ENCODE measurements at regions not wholly inside any gene's neighbourhood (a gene's known extent, or its start where the extent isn't known, plus 50 kb on each side); places are given as distances from the start of the nearest gene placed in this dataset.

DNA sequence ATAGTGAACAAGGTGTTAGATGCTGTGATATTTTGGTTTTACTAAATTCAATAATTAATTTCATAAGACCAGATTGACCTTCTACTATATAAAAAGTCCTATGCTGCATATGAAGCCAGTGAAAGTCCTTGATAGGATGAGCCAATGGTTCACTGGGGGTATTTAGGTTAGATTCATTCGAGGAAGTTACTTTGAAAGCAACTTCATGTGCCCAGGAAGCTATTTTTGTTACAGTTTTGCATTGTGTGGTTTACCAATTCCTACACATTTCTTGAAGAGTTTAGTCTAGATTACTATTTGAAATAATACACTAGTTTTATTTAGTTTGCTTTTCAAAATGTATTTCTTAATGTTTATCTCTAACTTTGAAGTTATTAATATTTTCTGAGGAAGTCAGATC, 58.5 kb upstream of the RMST start:
- no peak overlapping the region for H3K4me3 ChIP-seq (replicated peaks; ENCODE audit: insufficient read depth, low read length)
- DNase-seq (ENCODE audit: low read depth in 1 of 2, low spot score in 1 of 2): no peak
- TF ChIP-seq POLR2AphosphoS5 (IDR thresholded peaks at IDR 0.05; ENCODE audit: low read depth) (no peak), CTCF (IDR thresholded peaks at IDR 0.05; ENCODE audit: insufficient read depth, low read length) (no peak), REST (IDR thresholded peaks at IDR 0.05; ENCODE audit: insufficient replicate concordance, low read depth) (no peak), SPI1 (IDR thresholded peaks at IDR 0.05; ENCODE audit: borderline replicate concordance, low read depth) (no peak), GABPA (IDR thresholded peaks at IDR 0.05; ENCODE audit: low read depth) (no peak)
- no peaks in the 10 kb centered on the region for H3K27me3 ChIP-seq (ENCODE audit: insufficient read depth, poor library complexity, severe bottlenecking)
- H3K27ac ChIP-seq (replicated peaks): no peak overlapping the region

- Histone ChIP-seq H3K4me3 (replicated peaks; ENCODE audit: insufficient read depth, low read length) (no peak overlapping the region), H3K27me3 (ENCODE audit: insufficient read depth, poor library complexity, severe bottlenecking) (no peaks in the 10 kb centered on the region), H3K27ac (replicated peaks) (no peak overlapping the region)
- no peak for TF ChIP-seq SPI1 (IDR thresholded peaks at IDR 0.05; ENCODE audit: borderline replicate concordance, low read depth)
- TF ChIP-seq REST (IDR thresholded peaks at IDR 0.05; ENCODE audit: insufficient replicate concordance, low read depth): no peak
- peak; percentile 67 for TF ChIP-seq CTCF (IDR thresholded peaks at IDR 0.05; ENCODE audit: insufficient read depth, low read length)
- DNase-seq (ENCODE audit: low read depth in 1 of 2, low spot score in 1 of 2): peak in 1 of 2 experiments; percentile 10
Observed at GRCh38 chr12:97404543-97404942, 58.1 kb upstream of the RMST start.

DNA sequence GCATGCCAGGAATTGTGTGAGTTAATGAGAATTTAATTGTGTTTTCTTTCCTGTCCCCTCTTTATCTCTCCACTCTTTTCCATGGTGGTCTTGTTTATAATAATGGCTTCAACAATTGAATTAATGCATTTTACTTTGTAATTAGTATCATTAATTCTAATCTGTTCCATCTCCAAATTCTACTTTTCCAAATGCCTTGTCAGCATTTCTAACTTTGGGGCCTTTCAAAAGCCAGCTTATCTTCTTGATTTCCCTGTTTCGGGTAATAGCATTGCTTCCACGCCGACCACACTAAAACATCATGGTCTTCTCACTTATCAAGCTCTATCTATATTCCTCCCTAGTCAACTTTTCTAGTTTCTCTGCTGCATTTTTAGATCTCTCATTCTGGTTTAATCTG, 54.2 kb upstream of the RMST start:
- no peak for TF ChIP-seq REST (IDR thresholded peaks at IDR 0.05; ENCODE audit: insufficient replicate concordance, low read depth)
- no peak for TF ChIP-seq POLR2AphosphoS5 (IDR thresholded peaks at IDR 0.05; ENCODE audit: low read depth)
- TF ChIP-seq GABPA (IDR thresholded peaks at IDR 0.05; ENCODE audit: low read depth): no peak
- no peak for TF ChIP-seq CTCF (IDR thresholded peaks at IDR 0.05; ENCODE audit: insufficient read depth, low read length)
- TF ChIP-seq SPI1 (IDR thresholded peaks at IDR 0.05; ENCODE audit: borderline replicate concordance, low read depth): no peak
- Histone ChIP-seq H3K27ac (replicated peaks) (no peak overlapping the region), H3K4me3 (replicated peaks; ENCODE audit: insufficient read depth, low read length) (no peak overlapping the region), H3K27me3 (ENCODE audit: insufficient read depth, poor library complexity, severe bottlenecking) (no peaks in the 10 kb centered on the region)
- no peak for DNase-seq (ENCODE audit: low read depth in 1 of 2, low spot score in 1 of 2)
